Esophagus (tissue), 2 donors: ENCODE measurements at regions not wholly inside any gene's neighbourhood (a gene's known extent, or its start where the extent isn't known, plus 50 kb on each side); places are given as distances from the start of the nearest gene placed in this dataset.

ENCODE experiments used
- H3K27ac ChIP-seq, 2 donors: one replicate each; pipeline ENCODE4 v1.5.1; 2013; ENCODE audit warnings: low read depth in 2 of 2, mild to moderate bottlenecking in 2 of 2, inconsistent platforms in 1 of 2, low read length in 1 of 2, moderate library complexity in 1 of 2
- H3K27me3 ChIP-seq, 2 donors: one replicate each; pipeline ENCODE4 v1.6.1; 2013; ENCODE audit warnings: low read length in 2 of 2, control low read depth in 1 of 2, mild to moderate bottlenecking in 1 of 2; ENCODE audit not compliant: insufficient read depth in 2 of 2, control insufficient read depth in 1 of 2
- H3K36me3 ChIP-seq, 2 donors: one replicate each; pipeline ENCODE4 v1.6.1; 2013; ENCODE audit warnings: low read length in 1 of 2; ENCODE audit not compliant: control insufficient read depth in 2 of 2, insufficient read depth in 2 of 2
- H3K4me1 ChIP-seq, 2 donors: one replicate each; pipeline ENCODE4 v1.6.1; 2013; ENCODE audit warnings: low read length in 1 of 2; ENCODE audit not compliant: control insufficient read depth in 2 of 2, insufficient read depth in 2 of 2
- H3K4me3 ChIP-seq, 2 donors: one replicate each; pipeline ENCODE4 v1.5.1; 2013; ENCODE audit warnings: low read length in 2 of 2, mild to moderate bottlenecking in 2 of 2, low read depth in 1 of 2, moderate library complexity in 1 of 2
- H3K9me3 ChIP-seq, 2 donors: one replicate each; pipeline ENCODE4 v1.6.1; 2013; ENCODE audit warnings: mild to moderate bottlenecking in 2 of 2, low read depth in 1 of 2, low read length in 1 of 2, moderate library complexity in 1 of 2; ENCODE audit not compliant: control insufficient read depth in 2 of 2, insufficient read depth in 1 of 2
- WGBS, 2 donors: extraction: QIAGEN DNeasy Blood & Tissue Kit; methylation state at CpG; one replicate each; pipeline ENCODE4 v1.1.7; 2013; 5-methylcytosine and 5-hydroxymethylcytosine counted together
- donor health status: healthy with polysubstance abuse.
- donor health status: Bipolar disorder and iron deficiency.

GRCh38 chr2:144854596-144854995 is 334.7 kb upstream of the ZEB2 start:
- no peaks in the 10 kb centered on the region for H3K36me3 ChIP-seq
- no peak overlapping the region for H3K4me3 ChIP-seq
- H3K4me1 ChIP-seq = no peaks in the 10 kb centered on the region
- 89% methylated on average over 4 of the region's 4 CpGs for WGBS, 2 donors
- no peaks in the 10 kb centered on the region for H3K9me3 ChIP-seq
- H3K27ac ChIP-seq = no peak overlapping the region
- no peaks in the 10 kb centered on the region for H3K27me3 ChIP-seq

DNA sequence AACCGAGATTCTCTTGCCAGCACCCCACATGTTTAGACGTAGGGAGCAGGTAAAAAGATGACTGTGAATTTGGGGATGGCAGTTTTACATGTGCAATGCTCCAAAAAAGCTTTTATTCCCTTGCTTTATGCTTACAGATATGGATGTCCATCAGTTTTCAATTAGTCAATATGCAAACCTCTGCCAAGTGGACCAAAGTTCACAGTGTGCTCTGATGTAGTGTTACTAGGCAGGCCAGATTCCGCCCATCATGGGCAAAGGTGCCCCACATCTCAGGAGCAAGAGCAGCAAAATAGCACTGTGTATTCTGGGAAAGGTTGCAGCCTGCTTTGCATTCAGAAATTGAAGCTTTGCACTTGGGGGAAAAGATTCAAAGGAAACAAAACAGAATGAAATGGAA is 329.7 kb upstream of the ZEB2 start:
- no peak overlapping the region for H3K4me3 ChIP-seq
- H3K9me3 ChIP-seq = no peaks in the 10 kb centered on the region
- no peaks in the 10 kb centered on the region for H3K27me3 ChIP-seq
- no peaks in the 10 kb centered on the region for H3K4me1 ChIP-seq
- no peaks in the 10 kb centered on the region for H3K36me3 ChIP-seq
- H3K27ac ChIP-seq = no peak overlapping the region
- 75 to 81% methylated on average over 3 of the region's 3 CpGs for WGBS, 2 donors

- H3K9me3 ChIP-seq = no peaks in the 10 kb centered on the region
- H3K4me3 ChIP-seq = no peak overlapping the region
- H3K27ac ChIP-seq = no peak overlapping the region
- H3K27me3 ChIP-seq = no peaks in the 10 kb centered on the region
- no peaks in the 10 kb centered on the region for H3K4me1 ChIP-seq
- H3K36me3 ChIP-seq = no peaks in the 10 kb centered on the region
- WGBS, 2 donors = 85 to 87% methylated on average over 2 of the region's 2 CpGs
These were observed 328.5 kb upstream of the ZEB2 start for GRCh38 chr2:144848423-144848822.

GRCh38 chr2:144847347-144848080 is 327.6 kb upstream of the ZEB2 start:
- Histone ChIP-seq H3K36me3 (no peaks in the 10 kb centered on the region), H3K4me3 (no peak overlapping the region), H3K27me3 (no peaks in the 10 kb centered on the region), H3K9me3 (no peaks in the 10 kb centered on the region), H3K4me1 (no peaks in the 10 kb centered on the region), H3K27ac (no peak overlapping the region)
- WGBS, 2 donors = 85 to 89% methylated on average over 5 of the region's 5 CpGs

GRCh38 chr2:144836635-144837350 is 316.9 kb upstream of the ZEB2 start:
- Histone ChIP-seq H3K36me3 (no peaks in the 10 kb centered on the region), H3K27me3 (peaks cover 0 to 2% of the 10 kb centered on the region in 2 donors), H3K4me3 (no peak overlapping the region), H3K4me1 (no peaks in the 10 kb centered on the region), H3K27ac (no peak overlapping the region), H3K9me3 (no peaks in the 10 kb centered on the region)
- 87 to 88% methylated on average over 7 of the region's 7 CpGs for WGBS, 2 donors

DNA sequence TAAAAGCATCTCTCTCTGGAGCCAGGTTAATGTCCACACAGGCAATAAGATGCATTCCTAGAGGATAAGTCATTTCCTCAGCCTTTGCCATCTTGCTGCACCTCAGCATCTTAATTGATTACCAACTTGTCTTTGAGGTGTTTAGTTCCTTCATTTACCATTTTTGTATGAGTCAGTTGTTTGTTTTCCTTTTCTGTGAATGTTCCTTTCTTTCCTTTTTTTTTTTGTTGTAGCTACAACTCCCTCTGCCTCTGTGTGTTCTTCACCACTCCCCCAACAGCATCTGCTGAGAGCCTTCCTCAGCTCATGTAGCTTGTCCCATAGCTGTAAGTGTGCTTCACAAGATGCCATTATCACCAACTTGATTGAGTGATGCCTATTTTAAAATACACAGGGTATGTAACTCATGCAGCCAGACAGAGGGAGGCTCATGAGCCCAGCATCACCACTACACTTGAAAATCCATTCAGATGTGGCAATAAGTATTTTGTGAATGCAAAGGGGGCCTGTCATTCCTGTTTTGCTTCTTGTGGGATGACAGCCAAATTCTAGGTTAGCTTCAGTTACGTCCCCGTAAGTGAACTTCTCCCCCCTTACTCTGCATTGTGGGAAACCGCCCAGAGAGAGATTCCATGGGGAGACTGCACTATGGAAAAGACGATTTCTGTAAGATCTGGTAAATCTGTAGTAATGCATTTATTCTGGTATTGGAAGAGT is 315.9 kb upstream of the ZEB2 start:
- no peak overlapping the region for H3K4me3 ChIP-seq
- no peak overlapping the region for H3K27ac ChIP-seq
- peaks cover 0 to 2% of the 10 kb centered on the region in 2 donors for H3K27me3 ChIP-seq
- no peaks in the 10 kb centered on the region for H3K4me1 ChIP-seq
- no peaks in the 10 kb centered on the region for H3K36me3 ChIP-seq
- 64 to 66% methylated on average over 4 of the region's 4 CpGs for WGBS, 2 donors
- H3K9me3 ChIP-seq = no peaks in the 10 kb centered on the region

- Histone ChIP-seq H3K27me3 (peaks cover 0 to 2% of the 10 kb centered on the region in 2 donors), H3K4me1 (no peaks in the 10 kb centered on the region), H3K36me3 (no peaks in the 10 kb centered on the region), H3K4me3 (no peak overlapping the region), H3K9me3 (no peaks in the 10 kb centered on the region), H3K27ac (no peak overlapping the region)
- WGBS, 2 donors = 37 to 44% methylated on average over 5 of the region's 5 CpGs
These were observed 315.2 kb upstream of the ZEB2 start for GRCh38 chr2:144834998-144835633.

DNA sequence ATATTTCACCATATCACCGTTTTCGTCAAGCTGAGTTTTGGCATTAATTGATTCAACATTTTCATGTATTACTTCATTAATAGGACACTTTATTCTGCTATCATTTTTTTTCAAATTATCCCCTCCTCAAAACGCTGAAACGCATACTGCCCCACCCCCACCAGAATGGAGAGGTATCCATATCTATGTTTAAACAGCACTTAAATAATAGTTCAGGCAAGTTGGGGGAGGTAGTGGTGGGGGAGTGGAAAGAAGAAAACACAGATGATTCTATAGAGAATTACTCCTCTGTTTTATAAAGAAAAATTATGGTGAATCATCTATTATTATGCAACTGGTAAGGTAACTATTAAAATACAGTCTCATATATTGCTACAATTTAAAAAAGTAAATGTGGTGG is 314.4 kb upstream of the ZEB2 start:
- 61 to 63% methylated on average over 4 of the region's 4 CpGs for WGBS, 2 donors
- no peaks in the 10 kb centered on the region for H3K9me3 ChIP-seq
- no peaks in the 10 kb centered on the region for H3K4me1 ChIP-seq
- no peaks in the 10 kb centered on the region for H3K36me3 ChIP-seq
- H3K4me3 ChIP-seq = no peak overlapping the region
- H3K27ac ChIP-seq = no peak overlapping the region
- H3K27me3 ChIP-seq = peaks cover 0 to 2% of the 10 kb centered on the region in 2 donors

DNA sequence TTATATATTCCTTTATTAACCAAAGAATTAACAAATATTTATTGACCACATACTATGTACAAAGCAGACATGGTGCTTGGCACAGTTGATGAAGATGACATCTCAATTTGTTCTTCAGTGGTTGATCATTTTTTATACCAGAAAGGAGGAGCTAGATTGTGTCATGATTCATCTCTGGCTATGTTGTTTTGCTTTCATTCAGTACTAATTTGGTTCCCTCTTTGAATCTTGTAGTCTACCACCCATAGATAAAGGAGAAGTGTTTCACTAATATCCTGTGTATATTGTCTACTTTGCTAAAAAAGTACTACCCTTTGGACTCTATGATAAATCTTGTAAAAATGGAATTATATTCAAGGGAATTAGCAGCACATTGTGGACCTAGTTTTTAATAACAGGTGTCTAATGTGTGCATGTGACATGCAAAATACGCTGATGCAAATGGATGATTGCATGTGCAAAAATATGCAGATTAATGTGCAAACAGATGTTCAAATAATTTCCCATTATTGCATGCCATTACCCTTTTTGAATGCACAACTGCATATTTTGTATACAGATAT is 313.2 kb upstream of the ZEB2 start:
- Histone ChIP-seq H3K36me3 (no peaks in the 10 kb centered on the region), H3K9me3 (no peaks in the 10 kb centered on the region), H3K27ac (no peak overlapping the region), H3K4me3 (no peak overlapping the region), H3K4me1 (no peaks in the 10 kb centered on the region), H3K27me3 (peaks cover 0 to 2% of the 10 kb centered on the region in 2 donors)
- 88 to 94% methylated on average over 1 of the region's 1 CpG for WGBS, 2 donors
